Panc1 (cell line): ENCODE measurements at regions not wholly inside any gene's neighbourhood (a gene's known extent, or its start where the extent isn't known, plus 50 kb on each side); places are given as distances from the start of the nearest gene placed in this dataset.
"Not testable (repeated sequence)": the region's sequence is repeated elsewhere in the genome, so short reads cannot be mapped to it uniquely, and the experiment has no call there.

ENCODE experiments used
- ATAC-seq: fragments of 200-7000 bp; cut with Tn5 transposase; 2 replicates; pipeline ENCODE4 v1.9.1; 2020; ENCODE audit warnings: mild to moderate bottlenecking, moderate library complexity
- BruUV-seq: library from RNA; stranded (reverse); fragments of 400-500 nt; replicated peaks from 2 replicates; lab custom pipeline; 2021; lab: Mats Ljungman, UMichigan
- CTCF ChIA-PET: fragments of 300-600 bp; sonication (Branson Sonifier 250); formaldehyde crosslinking; loops from one replicate; lab custom pipeline; 2022; ENCODE audit warnings: antibody characterized with exemption; lab: Charles Lee
- POLR2A ChIA-PET: fragments of 300-600 bp; sonication (Branson Sonifier 250); formaldehyde crosslinking; loops from one replicate; lab custom pipeline; 2022; ENCODE audit warnings: antibody characterized with exemption; lab: Charles Lee
- DNase-seq: peaks from one replicate; pipeline ENCODE4 v3.0.0-alpha.2; 2010; ENCODE audit warnings: low read depth, low spot score
- H3K27ac ChIP-seq: 2 replicates; pipeline ENCODE4 v1.5.1; 2011; ENCODE audit warnings: mild to moderate bottlenecking, low read length, inconsistent platforms
- H3K27me3 ChIP-seq: fragments of 200-500 bp; sonication (Bioruptor generic); 2 replicates; pipeline ENCODE4 v1.6.0; 2014; ENCODE audit warnings: low read length, inconsistent platforms; ENCODE audit not compliant: control insufficient read depth, insufficient read depth
- H3K36me3 ChIP-seq: fragments of 200-500 bp; sonication (Bioruptor generic); 2 replicates; pipeline ENCODE4 v1.5.1; 2014; ENCODE audit warnings: inconsistent platforms, mild to moderate bottlenecking, low read length, moderate library complexity; ENCODE audit not compliant: control insufficient read depth, insufficient read depth
- H3K4me1 ChIP-seq: 2 replicates; pipeline ENCODE4 v1.5.1; 2011; ENCODE audit warnings: inconsistent platforms, mild to moderate bottlenecking, low read length, moderate library complexity; ENCODE audit not compliant: control insufficient read depth, insufficient read depth
- H3K4me3 ChIP-seq, 2 experiments: 2 replicates each; pipeline ENCODE4 v1.5.1; 2011 to 2012; ENCODE audit warnings: low read depth in 2 of 2, low read length in 2 of 2, mild to moderate bottlenecking in 2 of 2, inconsistent platforms in 1 of 2, moderate library complexity in 1 of 2
- H3K9me3 ChIP-seq: fragments of 200-500 bp; sonication (Bioruptor generic); 2 replicates; pipeline ENCODE4 v1.5.1; 2014; ENCODE audit warnings: low read depth, mild to moderate bottlenecking, inconsistent platforms, low read length, moderate library complexity; ENCODE audit not compliant: control insufficient read depth, insufficient read depth
- in situ Hi-C: cut with HindIII; loops from 2 replicates; pipeline ENCODE4 v1.10.0; 2016; ENCODE audit warnings: low sequenced_read_pairs, low pct_unique_long_range_greater_than_20kb
- intact Hi-C: fragments of 100-400 bp; cut with micrococcal nuclease; formaldehyde crosslinking; loops from one replicate; pipeline ENCODE4 v1.10.0; 2022; ENCODE audit not compliant: unreplicated experiment

- intact Hi-C loops, BruUV-seq, H3K27me3 ChIP-seq, POLR2A ChIA-PET, ATAC-seq, in situ Hi-C loops, H3K4me1 ChIP-seq, H3K27ac ChIP-seq, H3K4me3 ChIP-seq, H3K36me3 ChIP-seq, DNase-seq, H3K9me3 ChIP-seq: not testable (repeated sequence)
- CTCF ChIA-PET, result interaction anchor here (0.6 kb wide), 1 partner anchor 233 kb away, joined by 4 read pairs; no protein-coding TSS in a partner anchor
Observed at GRCh38 chr16:88202856-88203681, 179.7 kb upstream of the ZNF469 start.

- H3K4me3 ChIP-seq, ATAC-seq, H3K9me3 ChIP-seq, intact Hi-C loops, H3K4me1 ChIP-seq, DNase-seq, H3K27ac ChIP-seq, H3K27me3 ChIP-seq, CTCF ChIA-PET, in situ Hi-C loops, BruUV-seq, POLR2A ChIA-PET, H3K36me3 ChIP-seq: not testable (repeated sequence)
Observed at GRCh38 chr16:88204131-88205110, 178.3 kb upstream of the ZNF469 start.

- POLR2A ChIA-PET, H3K9me3 ChIP-seq, CTCF ChIA-PET, in situ Hi-C loops, ATAC-seq, H3K4me1 ChIP-seq, BruUV-seq, H3K27ac ChIP-seq, H3K36me3 ChIP-seq, DNase-seq, H3K27me3 ChIP-seq, intact Hi-C loops, H3K4me3 ChIP-seq: not testable (repeated sequence)
Observed at GRCh38 chr16:88205482-88205881, 177.3 kb upstream of the ZNF469 start.

- BruUV-seq, intact Hi-C loops, H3K27me3 ChIP-seq, H3K4me3 ChIP-seq, ATAC-seq, H3K9me3 ChIP-seq, H3K36me3 ChIP-seq, CTCF ChIA-PET, in situ Hi-C loops, POLR2A ChIA-PET, H3K4me1 ChIP-seq, H3K27ac ChIP-seq, DNase-seq: not testable (repeated sequence)
Observed at GRCh38 chr16:88206006-88206405, 176.8 kb upstream of the ZNF469 start.

GRCh38 chr16:88206516-88206915, 176.2 kb upstream of the ZNF469 start:
- H3K4me3 ChIP-seq, CTCF ChIA-PET, H3K36me3 ChIP-seq, intact Hi-C loops, BruUV-seq, POLR2A ChIA-PET, in situ Hi-C loops, H3K9me3 ChIP-seq, H3K27me3 ChIP-seq, H3K27ac ChIP-seq, H3K4me1 ChIP-seq, DNase-seq, ATAC-seq: not testable (repeated sequence)
